ENCODE measurements at regions not wholly inside any gene's neighbourhood (a gene's known extent, or its start where the extent isn't known, plus 50 kb on each side); places are given as distances from the start of the nearest gene placed in this dataset.

DNA sequence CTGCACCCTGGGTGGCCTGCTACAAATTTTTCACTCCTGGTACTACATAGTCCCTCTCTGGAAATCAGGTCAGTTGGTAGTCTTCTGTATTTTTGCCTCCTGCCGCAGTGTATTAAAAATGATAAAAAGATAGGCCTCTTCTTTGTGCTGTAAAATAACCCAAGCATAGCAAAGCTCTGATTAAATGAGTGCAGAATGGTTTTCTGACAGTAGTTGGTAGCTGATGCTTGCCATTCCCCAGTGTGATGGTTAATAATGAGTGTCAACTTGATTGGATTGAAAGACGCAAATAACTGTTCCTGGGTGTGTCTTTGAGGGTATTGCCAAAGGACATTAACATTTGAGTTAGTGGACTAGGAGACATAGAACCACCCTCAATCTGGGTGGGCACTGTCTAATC is 264.4 kb upstream of the ZNF717 start:
- H3K79me2 ChIP-seq (ENCODE audit: insufficient read depth) = no peaks in the 10 kb centered on the region
- no peaks in the 10 kb centered on the region for H4K20me1 ChIP-seq (ENCODE audit: insufficient read depth)
- ChIA-PET CTCF (no interaction called here), POLR2A (no interaction called here)
- no peak overlapping the region for H3K9ac ChIP-seq
- H3K4me3 ChIP-seq (ENCODE audit: low read depth in 2 of 2, low read length in 1 of 2) = no peak overlapping the region
- H3K4me1 ChIP-seq (ENCODE audit: control insufficient read depth in 1 of 2, insufficient read depth in 2 of 2, low read depth in 1 of 2, low read length in 1 of 2) = peaks cover 0 to 4% of the 10 kb centered on the region in 2 experiments; a peak in 2 of 4 replicates
- H3K27me3 ChIP-seq (ENCODE audit: insufficient read depth) = no peaks in the 10 kb centered on the region
- H3K36me3 ChIP-seq (replicated peaks in 1 of 2; ENCODE audit: control insufficient read depth in 1 of 2, insufficient read depth in 2 of 2, low read length in 1 of 2) = no peaks in the 10 kb centered on the region
- no peaks in the 10 kb centered on the region for H3F3A ChIP-seq (replicated peaks; ENCODE audit: insufficient read depth)
- H3K27ac ChIP-seq (ENCODE audit: low read depth in 2 of 2, low read length in 1 of 2) = no peak overlapping the region
- 60% methylated on average over 2 of the region's 2 CpGs for WGBS (ENCODE audit: low lambda C conversion rate)
- DNase-seq = no peak
- no peak overlapping the region for H2AFZ ChIP-seq (ENCODE audit: low read depth)
- H3K4me2 ChIP-seq = no peak overlapping the region
- H3K9me3 ChIP-seq = no peaks in the 10 kb centered on the region
- H3K9me2 ChIP-seq = no peaks in the 10 kb centered on the region
- no peak for TF ChIP-seq SMC3 (IDR thresholded peaks at IDR 0.05; ENCODE audit: low read depth, low read length)
- TF ChIP-seq, protein P1, sequence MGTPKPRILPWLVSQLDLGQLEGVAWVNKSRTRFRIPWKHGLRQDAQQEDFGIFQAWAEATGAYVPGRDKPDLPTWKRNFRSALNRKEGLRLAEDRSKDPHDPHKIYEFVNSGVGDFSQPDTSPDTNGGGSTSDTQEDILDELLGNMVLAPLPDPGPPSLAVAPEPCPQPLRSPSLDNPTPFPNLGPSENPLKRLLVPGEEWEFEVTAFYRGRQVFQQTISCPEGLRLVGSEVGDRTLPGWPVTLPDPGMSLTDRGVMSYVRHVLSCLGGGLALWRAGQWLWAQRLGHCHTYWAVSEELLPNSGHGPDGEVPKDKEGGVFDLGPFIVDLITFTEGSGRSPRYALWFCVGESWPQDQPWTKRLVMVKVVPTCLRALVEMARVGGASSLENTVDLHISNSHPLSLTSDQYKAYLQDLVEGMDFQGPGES (IDR thresholded peaks at IDR 0.05; ENCODE audit: low read depth, low read length) = no peak
- TF ChIP-seq EZH2phosphoT487 (IDR thresholded peaks at IDR 0.05; ENCODE audit: borderline replicate concordance, low read depth) = no peak
- TF ChIP-seq, protein P2, sequence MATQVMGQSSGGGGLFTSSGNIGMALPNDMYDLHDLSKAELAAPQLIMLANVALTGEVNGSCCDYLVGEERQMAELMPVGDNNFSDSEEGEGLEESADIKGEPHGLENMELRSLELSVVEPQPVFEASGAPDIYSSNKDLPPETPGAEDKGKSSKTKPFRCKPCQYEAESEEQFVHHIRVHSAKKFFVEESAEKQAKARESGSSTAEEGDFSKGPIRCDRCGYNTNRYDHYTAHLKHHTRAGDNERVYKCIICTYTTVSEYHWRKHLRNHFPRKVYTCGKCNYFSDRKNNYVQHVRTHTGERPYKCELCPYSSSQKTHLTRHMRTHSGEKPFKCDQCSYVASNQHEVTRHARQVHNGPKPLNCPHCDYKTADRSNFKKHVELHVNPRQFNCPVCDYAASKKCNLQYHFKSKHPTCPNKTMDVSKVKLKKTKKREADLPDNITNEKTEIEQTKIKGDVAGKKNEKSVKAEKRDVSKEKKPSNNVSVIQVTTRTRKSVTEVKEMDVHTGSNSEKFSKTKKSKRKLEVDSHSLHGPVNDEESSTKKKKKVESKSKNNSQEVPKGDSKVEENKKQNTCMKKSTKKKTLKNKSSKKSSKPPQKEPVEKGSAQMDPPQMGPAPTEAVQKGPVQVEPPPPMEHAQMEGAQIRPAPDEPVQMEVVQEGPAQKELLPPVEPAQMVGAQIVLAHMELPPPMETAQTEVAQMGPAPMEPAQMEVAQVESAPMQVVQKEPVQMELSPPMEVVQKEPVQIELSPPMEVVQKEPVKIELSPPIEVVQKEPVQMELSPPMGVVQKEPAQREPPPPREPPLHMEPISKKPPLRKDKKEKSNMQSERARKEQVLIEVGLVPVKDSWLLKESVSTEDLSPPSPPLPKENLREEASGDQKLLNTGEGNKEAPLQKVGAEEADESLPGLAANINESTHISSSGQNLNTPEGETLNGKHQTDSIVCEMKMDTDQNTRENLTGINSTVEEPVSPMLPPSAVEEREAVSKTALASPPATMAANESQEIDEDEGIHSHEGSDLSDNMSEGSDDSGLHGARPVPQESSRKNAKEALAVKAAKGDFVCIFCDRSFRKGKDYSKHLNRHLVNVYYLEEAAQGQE (IDR thresholded peaks at IDR 0.05; ENCODE audit: low read depth, low read length) = no peak
- TF ChIP-seq, protein P3, sequence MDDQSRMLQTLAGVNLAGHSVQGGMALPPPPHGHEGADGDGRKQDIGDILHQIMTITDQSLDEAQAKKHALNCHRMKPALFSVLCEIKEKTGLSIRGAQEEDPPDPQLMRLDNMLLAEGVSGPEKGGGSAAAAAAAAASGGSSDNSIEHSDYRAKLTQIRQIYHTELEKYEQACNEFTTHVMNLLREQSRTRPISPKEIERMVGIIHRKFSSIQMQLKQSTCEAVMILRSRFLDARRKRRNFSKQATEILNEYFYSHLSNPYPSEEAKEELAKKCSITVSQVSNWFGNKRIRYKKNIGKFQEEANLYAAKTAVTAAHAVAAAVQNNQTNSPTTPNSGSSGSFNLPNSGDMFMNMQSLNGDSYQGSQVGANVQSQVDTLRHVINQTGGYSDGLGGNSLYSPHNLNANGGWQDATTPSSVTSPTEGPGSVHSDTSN (IDR thresholded peaks at IDR 0.05) = no peak
- TF ChIP-seq POLR2AphosphoS5 (IDR thresholded peaks at IDR 0.05; ENCODE audit: low read depth, low read length) = no peak
- TF ChIP-seq GABPA (IDR thresholded peaks at IDR 0.05; ENCODE audit: low read depth) = no peak
- TF ChIP-seq JUND (IDR thresholded peaks at IDR 0.05) = no peak
- TF ChIP-seq, protein P4, sequence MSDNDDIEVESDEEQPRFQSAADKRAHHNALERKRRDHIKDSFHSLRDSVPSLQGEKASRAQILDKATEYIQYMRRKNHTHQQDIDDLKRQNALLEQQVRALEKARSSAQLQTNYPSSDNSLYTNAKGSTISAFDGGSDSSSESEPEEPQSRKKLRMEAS (IDR thresholded peaks at IDR 0.05; ENCODE audit: low read depth) = no peak
- TF ChIP-seq YY1 (IDR thresholded peaks at IDR 0.05; ENCODE audit: low read depth) = no peak
- no peak for TF ChIP-seq NRF1 (IDR thresholded peaks at IDR 0.05; ENCODE audit: low read depth, low read length)

DNA sequence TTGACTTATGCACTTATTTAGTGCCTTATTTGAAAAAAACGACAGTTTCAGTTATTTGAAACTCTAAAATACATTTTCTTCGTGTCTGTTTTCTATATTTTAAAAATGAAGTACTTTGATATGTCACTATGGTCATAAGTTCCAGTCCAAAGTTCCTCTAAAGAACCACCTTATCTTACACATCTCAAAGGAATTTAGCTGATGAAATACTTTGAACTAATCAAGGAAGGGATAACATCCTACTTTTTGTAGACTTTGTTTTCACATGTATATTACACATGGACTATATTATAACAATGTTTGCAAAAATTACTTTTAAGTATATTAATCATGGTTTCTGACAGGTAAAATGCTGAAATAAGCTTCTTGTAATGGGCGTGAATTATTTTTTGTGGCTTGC is 265.8 kb upstream of the ZNF717 start:
- H3K4me3 ChIP-seq (ENCODE audit: low read depth in 2 of 2, low read length in 1 of 2) = no peak overlapping the region
- H2AFZ ChIP-seq (ENCODE audit: low read depth) = no peak overlapping the region
- no peak for DNase-seq
- 25% methylated on average over 3 of the region's 3 CpGs for WGBS (ENCODE audit: low lambda C conversion rate)
- no peaks in the 10 kb centered on the region for H3K27me3 ChIP-seq (ENCODE audit: insufficient read depth)
- no peaks in the 10 kb centered on the region for H3K9me2 ChIP-seq
- no peaks in the 10 kb centered on the region for H3K9me3 ChIP-seq
- H3K4me1 ChIP-seq (ENCODE audit: control insufficient read depth in 1 of 2, insufficient read depth in 2 of 2, low read depth in 1 of 2, low read length in 1 of 2) = peaks cover 0 to 4% of the 10 kb centered on the region in 2 experiments; a peak in 2 of 4 replicates
- H4K20me1 ChIP-seq (ENCODE audit: insufficient read depth) = no peaks in the 10 kb centered on the region
- TF ChIP-seq, protein P2 (IDR thresholded peaks at IDR 0.05; ENCODE audit: low read depth, low read length) = no peak
- TF ChIP-seq, protein P1 (IDR thresholded peaks at IDR 0.05; ENCODE audit: low read depth, low read length) = no peak
- TF ChIP-seq MEF2A (IDR thresholded peaks at IDR 0.05; ENCODE audit: borderline replicate concordance, low read depth) (no peak), RCOR1 (IDR thresholded peaks at IDR 0.05; ENCODE audit: low read length) (no peak), RFX5 (IDR thresholded peaks at IDR 0.05; ENCODE audit: low read length) (no peak), FOXJ3 (CRISPR knock-in tag; IDR thresholded peaks at IDR 0.05) (no peak)
- TF ChIP-seq, protein P3 (IDR thresholded peaks at IDR 0.05) = no peak
- H3K27ac ChIP-seq (ENCODE audit: low read depth in 2 of 2, low read length in 1 of 2) = no peak overlapping the region
- no peaks in the 10 kb centered on the region for H3K79me2 ChIP-seq (ENCODE audit: insufficient read depth)
- H3F3A ChIP-seq (replicated peaks; ENCODE audit: insufficient read depth) = no peaks in the 10 kb centered on the region
- ChIA-PET POLR2A (no interaction called here), CTCF (interaction anchor here (0.9 to 1.2 kb wide), 4 partner anchors 10 to 56 kb away, joined by 3 read pairs; no protein-coding TSS in a partner anchor)
- H3K36me3 ChIP-seq (replicated peaks in 1 of 2; ENCODE audit: control insufficient read depth in 1 of 2, insufficient read depth in 2 of 2, low read length in 1 of 2) = no peaks in the 10 kb centered on the region
- H3K4me2 ChIP-seq = no peak overlapping the region
- no peak overlapping the region for H3K9ac ChIP-seq
